Esophagus (tissue), 2 donors: ENCODE measurements at regions not wholly inside any gene's neighbourhood (a gene's known extent, or its start where the extent isn't known, plus 50 kb on each side); places are given as distances from the start of the nearest gene placed in this dataset.

ENCODE experiments used
- H3K27ac ChIP-seq, 2 donors: one replicate each; pipeline ENCODE4 v1.5.1; 2013; ENCODE audit warnings: low read depth in 2 of 2, mild to moderate bottlenecking in 2 of 2, inconsistent platforms in 1 of 2, low read length in 1 of 2, moderate library complexity in 1 of 2
- H3K27me3 ChIP-seq, 2 donors: one replicate each; pipeline ENCODE4 v1.6.1; 2013; ENCODE audit warnings: low read length in 2 of 2, control low read depth in 1 of 2, mild to moderate bottlenecking in 1 of 2; ENCODE audit not compliant: insufficient read depth in 2 of 2, control insufficient read depth in 1 of 2
- H3K36me3 ChIP-seq, 2 donors: one replicate each; pipeline ENCODE4 v1.6.1; 2013; ENCODE audit warnings: low read length in 1 of 2; ENCODE audit not compliant: control insufficient read depth in 2 of 2, insufficient read depth in 2 of 2
- H3K4me1 ChIP-seq, 2 donors: one replicate each; pipeline ENCODE4 v1.6.1; 2013; ENCODE audit warnings: low read length in 1 of 2; ENCODE audit not compliant: control insufficient read depth in 2 of 2, insufficient read depth in 2 of 2
- H3K4me3 ChIP-seq, 2 donors: one replicate each; pipeline ENCODE4 v1.5.1; 2013; ENCODE audit warnings: low read length in 2 of 2, mild to moderate bottlenecking in 2 of 2, low read depth in 1 of 2, moderate library complexity in 1 of 2
- H3K9me3 ChIP-seq, 2 donors: one replicate each; pipeline ENCODE4 v1.6.1; 2013; ENCODE audit warnings: mild to moderate bottlenecking in 2 of 2, low read depth in 1 of 2, low read length in 1 of 2, moderate library complexity in 1 of 2; ENCODE audit not compliant: control insufficient read depth in 2 of 2, insufficient read depth in 1 of 2
- WGBS, 2 donors: extraction: QIAGEN DNeasy Blood & Tissue Kit; methylation state at CpG; one replicate each; pipeline ENCODE4 v1.1.7; 2013; 5-methylcytosine and 5-hydroxymethylcytosine counted together
- donor health status: healthy with polysubstance abuse.
- donor health status: Bipolar disorder and iron deficiency.

GRCh38 chr18:61664419-61665084 lies 228.3 kb downstream of the RNF152 start:
- H3K9me3 ChIP-seq, result no peaks in the 10 kb centered on the region
- H3K4me1 ChIP-seq, result no peaks in the 10 kb centered on the region
- H3K36me3 ChIP-seq, result no peaks in the 10 kb centered on the region
- peak overlapping the region; percentile 69 to 76 for H3K27ac ChIP-seq
- no peak overlapping the region for H3K4me3 ChIP-seq
- no peaks in the 10 kb centered on the region for H3K27me3 ChIP-seq
- WGBS, 2 donors, result 58 to 67% methylated on average over 6 of the region's 6 CpGs

GRCh38 chr18:61662726-61663125 lies 230.1 kb downstream of the RNF152 start:
- Histone ChIP-seq H3K36me3 (no peaks in the 10 kb centered on the region), H3K4me1 (no peaks in the 10 kb centered on the region), H3K27me3 (no peaks in the 10 kb centered on the region), H3K4me3 (no peak overlapping the region), H3K27ac (no peak overlapping the region), H3K9me3 (no peaks in the 10 kb centered on the region)
- 80 to 83% methylated on average over 3 of the region's 3 CpGs for WGBS, 2 donors

GRCh38 chr18:61658431-61658830 lies 234.4 kb downstream of the RNF152 start:
- Histone ChIP-seq H3K27ac (no peak overlapping the region), H3K9me3 (no peaks in the 10 kb centered on the region), H3K36me3 (no peaks in the 10 kb centered on the region), H3K4me3 (no peak overlapping the region), H3K4me1 (no peaks in the 10 kb centered on the region), H3K27me3 (no peaks in the 10 kb centered on the region)
- WGBS, 2 donors, result 89 to 91% methylated on average over 2 of the region's 2 CpGs

- no peaks in the 10 kb centered on the region for H3K9me3 ChIP-seq
- no peak overlapping the region for H3K27ac ChIP-seq
- no peak overlapping the region for H3K4me3 ChIP-seq
- peaks cover 0 to 3% of the 10 kb centered on the region in 2 donors for H3K4me1 ChIP-seq
- no peaks in the 10 kb centered on the region for H3K27me3 ChIP-seq
- H3K36me3 ChIP-seq, result no peaks in the 10 kb centered on the region
- 90 to 96% methylated on average over 3 of the region's 3 CpGs for WGBS, 2 donors
These were observed 235.6 kb downstream of the RNF152 start for GRCh38 chr18:61657066-61657732.

- Histone ChIP-seq H3K27ac (no peak overlapping the region), H3K4me1 (peaks cover 0 to 3% of the 10 kb centered on the region in 2 donors), H3K9me3 (no peaks in the 10 kb centered on the region), H3K36me3 (no peaks in the 10 kb centered on the region), H3K27me3 (no peaks in the 10 kb centered on the region), H3K4me3 (no peak overlapping the region)
- WGBS, 2 donors, result 77 to 78% methylated on average over 2 of the region's 2 CpGs
These were observed 237.2 kb downstream of the RNF152 start for GRCh38 chr18:61655630-61656029.

- H3K4me1 ChIP-seq, result peaks cover 1 to 4% of the 10 kb centered on the region in 2 donors
- no peak overlapping the region for H3K4me3 ChIP-seq
- H3K9me3 ChIP-seq, result no peaks in the 10 kb centered on the region
- no peaks in the 10 kb centered on the region for H3K27me3 ChIP-seq
- H3K36me3 ChIP-seq, result no peaks in the 10 kb centered on the region
- WGBS, 2 donors, result 71 to 85% methylated on average over 4 of the region's 4 CpGs
- H3K27ac ChIP-seq, result no peak overlapping the region
These were observed 238.8 kb downstream of the RNF152 start for GRCh38 chr18:61653823-61654551.

GRCh38 chr18:61651880-61652268 lies 240.9 kb downstream of the RNF152 start:
- peaks cover 3 to 5% of the 10 kb centered on the region in 2 donors for H3K4me1 ChIP-seq
- WGBS, 2 donors, result 49 to 58% methylated on average over 4 of the region's 4 CpGs
- no peaks in the 10 kb centered on the region for H3K9me3 ChIP-seq
- peak overlapping the region in 1 of 2 donors; percentile 44 for H3K27ac ChIP-seq
- H3K36me3 ChIP-seq, result no peaks in the 10 kb centered on the region
- no peak overlapping the region for H3K4me3 ChIP-seq
- H3K27me3 ChIP-seq, result no peaks in the 10 kb centered on the region

GRCh38 chr18:61651145-61651879 lies 241.5 kb downstream of the RNF152 start:
- Histone ChIP-seq H3K27me3 (no peaks in the 10 kb centered on the region), H3K27ac (peak overlapping the region; percentile 56 to 81), H3K4me1 (peaks cover 3 to 5% of the 10 kb centered on the region in 2 donors), H3K9me3 (no peaks in the 10 kb centered on the region), H3K4me3 (no peak overlapping the region), H3K36me3 (no peaks in the 10 kb centered on the region)
- 59 to 61% methylated on average over 3 of the region's 3 CpGs for whole genome bisulfite sequencing, 2 donors

GRCh38 chr18:61643884-61644647 lies 248.7 kb downstream of the RNF152 start:
- H3K27me3 ChIP-seq, result no peaks in the 10 kb centered on the region
- H3K4me1 ChIP-seq, result peaks cover 2 to 3% of the 10 kb centered on the region in 2 donors
- H3K27ac ChIP-seq, result no peak overlapping the region
- H3K9me3 ChIP-seq, result no peaks in the 10 kb centered on the region
- H3K36me3 ChIP-seq, result no peaks in the 10 kb centered on the region
- 67 to 73% methylated on average over 8 of the region's 8 CpGs for WGBS, 2 donors
- no peak overlapping the region for H3K4me3 ChIP-seq
